SK-N-SH treated with all-trans-retinoic acid at 6 μM for 48 hours (cell line): ENCODE measurements at regions not wholly inside any gene's neighbourhood (a gene's known extent, or its start where the extent isn't known, plus 50 kb on each side); places are given as distances from the start of the nearest gene placed in this dataset.

Experiments used
- ATAC-seq: fragments of 200-7000 bp; cut with Tn5 transposase; 3 replicates; pipeline ENCODE4 v1.9.1; 2020; ENCODE audit warnings: mild to moderate bottlenecking, moderate library complexity
- ARNTL ChIP-seq: fragments of 450-650 bp; formaldehyde crosslinking; IDR thresholded peaks from 2 replicates; pipeline ENCODE4 v1.5.0; 2020; ENCODE audit warnings: low read depth, mild to moderate bottlenecking, moderate library complexity, borderline replicate concordance
- BACH2 ChIP-seq: fragments of 250-450 bp; sonication (Bioruptor Pico); IDR thresholded peaks from 2 replicates; pipeline ENCODE4 v1.9.0; 2021; ENCODE audit warnings: mild to moderate bottlenecking, borderline replicate concordance
- CSDC2 ChIP-seq: fragments of 250-450 bp; sonication (Bioruptor Pico); IDR thresholded peaks from 2 replicates; pipeline ENCODE4 v1.5.0; 2020; ENCODE audit warnings: mild to moderate bottlenecking, moderate library complexity
- ESRRG ChIP-seq: fragments of 250-450 bp; sonication (Bioruptor Pico); IDR thresholded peaks from 2 replicates; pipeline ENCODE4 v1.6.1; 2021; ENCODE audit warnings: mild to moderate bottlenecking
- OSR1 ChIP-seq: fragments of 250-450 bp; sonication (Bioruptor Pico); IDR thresholded peaks from 2 replicates; pipeline ENCODE4 v1.8.0; 2022; ENCODE audit warnings: moderate library complexity, mild to moderate bottlenecking, inconsistent platforms
- PPARA ChIP-seq: fragments of 250-450 bp; sonication (Bioruptor Pico); IDR thresholded peaks from 2 replicates; pipeline ENCODE4 v1.5.0; 2020; ENCODE audit warnings: mild to moderate bottlenecking, borderline replicate concordance
- RARB ChIP-seq: fragments of 250-450 bp; sonication (Bioruptor Pico); IDR thresholded peaks from 2 replicates; pipeline ENCODE4 v1.8.0; 2021; ENCODE audit warnings: mild to moderate bottlenecking, moderate library complexity
- SNAI2 ChIP-seq: fragments of 250-450 bp; sonication (Bioruptor Pico); IDR thresholded peaks from 2 replicates; pipeline ENCODE4 v1.5.0; 2020; ENCODE audit warnings: mild to moderate bottlenecking, moderate library complexity
- ZFP3 ChIP-seq: fragments of 250-450 bp; sonication (Bioruptor Pico); IDR thresholded peaks from 2 replicates; pipeline ENCODE4 v1.5.0; 2020; ENCODE audit warnings: mild to moderate bottlenecking, moderate library complexity
- ZFP30 ChIP-seq: fragments of 450-650 bp; formaldehyde crosslinking; IDR thresholded peaks from 2 replicates; pipeline ENCODE4 v1.5.0; 2022; ENCODE audit warnings: mild to moderate bottlenecking, moderate library complexity
- ZNF565 ChIP-seq: fragments of 450-650 bp; formaldehyde crosslinking; conservative IDR thresholded peaks from 2 replicates; pipeline ENCODE4 v1.5.0; 2020; ENCODE audit warnings: low read depth, mild to moderate bottlenecking, moderate library complexity
- ZNF70 ChIP-seq: fragments of 450-650 bp; formaldehyde crosslinking; IDR thresholded peaks from 2 replicates; pipeline ENCODE4 v1.5.0; 2020; ENCODE audit warnings: mild to moderate bottlenecking, moderate library complexity
- ZNF8 ChIP-seq: fragments of 450-650 bp; formaldehyde crosslinking; IDR thresholded peaks from 2 replicates; pipeline ENCODE4 v1.5.0; 2020; ENCODE audit warnings: mild to moderate bottlenecking, moderate library complexity
- TF ChIP-seq, protein P1 (sequence below): fragments of 250-450 bp; sonication (Bioruptor Pico); IDR thresholded peaks from 2 replicates; pipeline ENCODE4 v1.8.0; 2020; ENCODE audit warnings: mild to moderate bottlenecking, moderate library complexity, borderline replicate concordance
- TF ChIP-seq, protein P2 (sequence below): fragments of 250-450 bp; sonication (Bioruptor Pico); IDR thresholded peaks from 2 replicates; pipeline ENCODE4 v1.8.0; 2021; ENCODE audit warnings: low read depth, mild to moderate bottlenecking, moderate library complexity, borderline replicate concordance
- TF ChIP-seq, protein P3 (sequence below): fragments of 250-450 bp; sonication (Bioruptor Pico); IDR thresholded peaks from 2 replicates; pipeline ENCODE4 v1.5.1; 2021; ENCODE audit warnings: mild to moderate bottlenecking, moderate library complexity
- TF ChIP-seq, protein P4 (sequence below): fragments of 250-450 bp; sonication (Bioruptor Pico); IDR thresholded peaks from 2 replicates; pipeline ENCODE4 v1.5.1; 2020; ENCODE audit warnings: low read depth, mild to moderate bottlenecking, moderate library complexity
- TF ChIP-seq, protein P5 (sequence below): fragments of 250-450 bp; sonication (Bioruptor Pico); IDR thresholded peaks from 2 replicates; pipeline ENCODE4 v1.5.0; 2020; ENCODE audit warnings: mild to moderate bottlenecking, moderate library complexity

DNA sequence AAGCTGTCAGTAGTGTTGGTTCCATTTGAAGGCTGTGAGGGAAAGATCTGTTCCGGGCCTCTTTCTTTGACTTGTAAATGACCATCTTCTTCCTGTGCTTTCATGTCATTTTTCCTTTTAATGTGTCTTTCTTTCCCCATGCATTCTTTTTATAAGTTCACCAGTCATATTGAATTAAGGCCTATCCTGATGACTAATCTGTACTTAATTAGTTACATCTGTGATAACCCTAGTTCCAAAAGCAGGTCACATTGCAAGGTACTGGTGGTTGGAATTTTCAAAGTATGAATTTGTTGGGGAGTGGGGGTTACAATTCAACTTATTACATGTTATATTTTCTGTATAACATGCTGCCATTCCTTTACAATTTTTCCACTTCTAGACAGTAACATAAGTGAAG is 1642.1 kb upstream of the FLRT2 start (continued):
- TF ChIP-seq, protein P1, sequence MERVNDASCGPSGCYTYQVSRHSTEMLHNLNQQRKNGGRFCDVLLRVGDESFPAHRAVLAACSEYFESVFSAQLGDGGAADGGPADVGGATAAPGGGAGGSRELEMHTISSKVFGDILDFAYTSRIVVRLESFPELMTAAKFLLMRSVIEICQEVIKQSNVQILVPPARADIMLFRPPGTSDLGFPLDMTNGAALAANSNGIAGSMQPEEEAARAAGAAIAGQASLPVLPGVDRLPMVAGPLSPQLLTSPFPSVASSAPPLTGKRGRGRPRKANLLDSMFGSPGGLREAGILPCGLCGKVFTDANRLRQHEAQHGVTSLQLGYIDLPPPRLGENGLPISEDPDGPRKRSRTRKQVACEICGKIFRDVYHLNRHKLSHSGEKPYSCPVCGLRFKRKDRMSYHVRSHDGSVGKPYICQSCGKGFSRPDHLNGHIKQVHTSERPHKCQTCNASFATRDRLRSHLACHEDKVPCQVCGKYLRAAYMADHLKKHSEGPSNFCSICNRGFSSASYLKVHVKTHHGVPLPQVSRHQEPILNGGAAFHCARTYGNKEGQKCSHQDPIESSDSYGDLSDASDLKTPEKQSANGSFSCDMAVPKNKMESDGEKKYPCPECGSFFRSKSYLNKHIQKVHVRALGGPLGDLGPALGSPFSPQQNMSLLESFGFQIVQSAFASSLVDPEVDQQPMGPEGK: no peak
- TF ChIP-seq ZFP30 (CRISPR knock-in tag): no peak

DNA sequence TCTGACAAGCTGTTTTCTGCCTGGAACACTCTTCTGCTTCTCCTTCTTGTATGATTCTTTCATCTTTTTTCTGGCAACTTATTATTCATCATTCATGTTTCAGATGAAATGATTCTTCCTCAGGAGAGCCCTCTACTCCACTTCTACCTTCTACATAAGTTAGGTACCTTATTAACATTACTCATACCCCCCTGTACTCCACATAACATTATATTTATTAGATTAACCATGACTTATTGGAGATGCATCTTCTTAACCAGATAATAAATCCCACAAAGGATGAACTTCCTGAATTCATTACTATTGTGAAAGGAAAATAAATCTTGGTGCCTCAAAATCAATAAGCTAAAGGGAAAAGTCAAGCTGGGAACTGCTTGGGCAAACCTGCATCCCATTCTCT is 1636.5 kb upstream of the FLRT2 start:
- TF ChIP-seq, protein P2, sequence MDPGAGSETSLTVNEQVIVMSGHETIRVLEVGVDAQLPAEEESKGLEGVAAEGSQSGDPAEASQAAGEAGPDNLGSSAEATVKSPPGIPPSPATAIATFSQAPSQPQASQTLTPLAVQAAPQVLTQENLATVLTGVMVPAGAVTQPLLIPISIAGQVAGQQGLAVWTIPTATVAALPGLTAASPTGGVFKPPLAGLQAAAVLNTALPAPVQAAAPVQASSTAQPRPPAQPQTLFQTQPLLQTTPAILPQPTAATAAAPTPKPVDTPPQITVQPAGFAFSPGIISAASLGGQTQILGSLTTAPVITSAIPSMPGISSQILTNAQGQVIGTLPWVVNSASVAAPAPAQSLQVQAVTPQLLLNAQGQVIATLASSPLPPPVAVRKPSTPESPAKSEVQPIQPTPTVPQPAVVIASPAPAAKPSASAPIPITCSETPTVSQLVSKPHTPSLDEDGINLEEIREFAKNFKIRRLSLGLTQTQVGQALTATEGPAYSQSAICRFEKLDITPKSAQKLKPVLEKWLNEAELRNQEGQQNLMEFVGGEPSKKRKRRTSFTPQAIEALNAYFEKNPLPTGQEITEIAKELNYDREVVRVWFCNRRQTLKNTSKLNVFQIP (CRISPR knock-in tag): no peak
- TF ChIP-seq ZNF565 (CRISPR knock-in tag) (no peak), CSDC2 (no peak), ZFP30 (CRISPR knock-in tag) (no peak), RARB (CRISPR knock-in tag) (no peak), SNAI2 (no peak), OSR1 (no peak), BACH2 (no peak), PPARA (CRISPR knock-in tag) (no peak), ZNF8 (CRISPR knock-in tag) (no peak), ESRRG (CRISPR knock-in tag) (no peak), ZFP3 (CRISPR knock-in tag) (no peak), ZNF70 (CRISPR knock-in tag) (no peak)
- TF ChIP-seq, protein P1: no peak
- TF ChIP-seq, protein P3, sequence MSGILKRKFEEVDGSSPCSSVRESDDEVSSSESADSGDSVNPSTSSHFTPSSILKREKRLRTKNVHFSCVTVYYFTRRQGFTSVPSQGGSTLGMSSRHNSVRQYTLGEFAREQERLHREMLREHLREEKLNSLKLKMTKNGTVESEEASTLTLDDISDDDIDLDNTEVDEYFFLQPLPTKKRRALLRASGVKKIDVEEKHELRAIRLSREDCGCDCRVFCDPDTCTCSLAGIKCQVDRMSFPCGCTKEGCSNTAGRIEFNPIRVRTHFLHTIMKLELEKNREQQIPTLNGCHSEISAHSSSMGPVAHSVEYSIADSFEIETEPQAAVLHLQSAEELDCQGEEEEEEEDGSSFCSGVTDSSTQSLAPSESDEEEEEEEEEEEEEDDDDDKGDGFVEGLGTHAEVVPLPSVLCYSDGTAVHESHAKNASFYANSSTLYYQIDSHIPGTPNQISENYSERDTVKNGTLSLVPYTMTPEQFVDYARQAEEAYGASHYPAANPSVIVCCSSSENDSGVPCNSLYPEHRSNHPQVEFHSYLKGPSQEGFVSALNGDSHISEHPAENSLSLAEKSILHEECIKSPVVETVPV (CRISPR knock-in tag): no peak
- TF ChIP-seq, protein P4, sequence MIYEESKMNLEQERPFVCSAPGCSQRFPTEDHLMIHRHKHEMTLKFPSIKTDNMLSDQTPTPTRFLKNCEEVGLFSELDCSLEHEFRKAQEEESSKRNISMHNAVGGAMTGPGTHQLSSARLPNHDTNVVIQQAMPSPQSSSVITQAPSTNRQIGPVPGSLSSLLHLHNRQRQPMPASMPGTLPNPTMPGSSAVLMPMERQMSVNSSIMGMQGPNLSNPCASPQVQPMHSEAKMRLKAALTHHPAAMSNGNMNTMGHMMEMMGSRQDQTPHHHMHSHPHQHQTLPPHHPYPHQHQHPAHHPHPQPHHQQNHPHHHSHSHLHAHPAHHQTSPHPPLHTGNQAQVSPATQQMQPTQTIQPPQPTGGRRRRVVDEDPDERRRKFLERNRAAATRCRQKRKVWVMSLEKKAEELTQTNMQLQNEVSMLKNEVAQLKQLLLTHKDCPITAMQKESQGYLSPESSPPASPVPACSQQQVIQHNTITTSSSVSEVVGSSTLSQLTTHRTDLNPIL: no peak
- TF ChIP-seq, protein P5, sequence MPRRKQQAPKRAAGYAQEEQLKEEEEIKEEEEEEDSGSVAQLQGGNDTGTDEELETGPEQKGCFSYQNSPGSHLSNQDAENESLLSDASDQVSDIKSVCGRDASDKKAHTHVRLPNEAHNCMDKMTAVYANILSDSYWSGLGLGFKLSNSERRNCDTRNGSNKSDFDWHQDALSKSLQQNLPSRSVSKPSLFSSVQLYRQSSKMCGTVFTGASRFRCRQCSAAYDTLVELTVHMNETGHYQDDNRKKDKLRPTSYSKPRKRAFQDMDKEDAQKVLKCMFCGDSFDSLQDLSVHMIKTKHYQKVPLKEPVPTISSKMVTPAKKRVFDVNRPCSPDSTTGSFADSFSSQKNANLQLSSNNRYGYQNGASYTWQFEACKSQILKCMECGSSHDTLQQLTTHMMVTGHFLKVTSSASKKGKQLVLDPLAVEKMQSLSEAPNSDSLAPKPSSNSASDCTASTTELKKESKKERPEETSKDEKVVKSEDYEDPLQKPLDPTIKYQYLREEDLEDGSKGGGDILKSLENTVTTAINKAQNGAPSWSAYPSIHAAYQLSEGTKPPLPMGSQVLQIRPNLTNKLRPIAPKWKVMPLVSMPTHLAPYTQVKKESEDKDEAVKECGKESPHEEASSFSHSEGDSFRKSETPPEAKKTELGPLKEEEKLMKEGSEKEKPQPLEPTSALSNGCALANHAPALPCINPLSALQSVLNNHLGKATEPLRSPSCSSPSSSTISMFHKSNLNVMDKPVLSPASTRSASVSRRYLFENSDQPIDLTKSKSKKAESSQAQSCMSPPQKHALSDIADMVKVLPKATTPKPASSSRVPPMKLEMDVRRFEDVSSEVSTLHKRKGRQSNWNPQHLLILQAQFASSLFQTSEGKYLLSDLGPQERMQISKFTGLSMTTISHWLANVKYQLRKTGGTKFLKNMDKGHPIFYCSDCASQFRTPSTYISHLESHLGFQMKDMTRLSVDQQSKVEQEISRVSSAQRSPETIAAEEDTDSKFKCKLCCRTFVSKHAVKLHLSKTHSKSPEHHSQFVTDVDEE: no peak

DNA sequence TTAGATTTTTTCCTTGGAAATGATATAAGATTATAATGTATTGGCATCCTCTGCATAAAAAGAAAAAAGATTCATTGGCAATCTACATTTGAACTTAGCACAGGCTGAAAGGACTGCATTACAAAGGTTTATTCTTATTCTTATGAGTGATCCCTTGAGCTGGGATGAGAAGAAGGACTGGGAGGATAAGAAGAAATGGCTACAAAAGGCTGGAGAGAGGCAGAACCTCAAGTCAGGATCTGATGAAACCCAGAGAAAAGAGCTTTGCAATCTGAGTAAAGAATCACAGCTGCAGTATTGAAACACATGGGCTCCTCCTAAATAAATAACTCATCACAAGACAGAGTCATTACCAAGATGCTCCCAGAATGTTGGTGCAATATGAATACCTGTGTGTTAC is 1635.4 kb upstream of the FLRT2 start:
- ATAC-seq: no peak
- TF ChIP-seq ZFP3 (CRISPR knock-in tag) (no peak), CSDC2 (no peak), BACH2 (no peak), PPARA (CRISPR knock-in tag) (no peak), ZNF70 (CRISPR knock-in tag) (no peak), ZFP30 (CRISPR knock-in tag) (no peak), ZNF565 (CRISPR knock-in tag) (no peak), ARNTL (CRISPR knock-in tag) (no peak), OSR1 (no peak), ZNF8 (CRISPR knock-in tag) (no peak)
- TF ChIP-seq, protein P5: no peak
- TF ChIP-seq, protein P4: no peak
- TF ChIP-seq, protein P3 (CRISPR knock-in tag): no peak

More for the DNA sequence above, 1636.5 kb upstream of the FLRT2 start:
- ATAC-seq: no peak
